ENCODE measurements at regions not wholly inside any gene's neighbourhood (a gene's known extent, or its start where the extent isn't known, plus 50 kb on each side); places are given as distances from the start of the nearest gene placed in this dataset.

DNA sequence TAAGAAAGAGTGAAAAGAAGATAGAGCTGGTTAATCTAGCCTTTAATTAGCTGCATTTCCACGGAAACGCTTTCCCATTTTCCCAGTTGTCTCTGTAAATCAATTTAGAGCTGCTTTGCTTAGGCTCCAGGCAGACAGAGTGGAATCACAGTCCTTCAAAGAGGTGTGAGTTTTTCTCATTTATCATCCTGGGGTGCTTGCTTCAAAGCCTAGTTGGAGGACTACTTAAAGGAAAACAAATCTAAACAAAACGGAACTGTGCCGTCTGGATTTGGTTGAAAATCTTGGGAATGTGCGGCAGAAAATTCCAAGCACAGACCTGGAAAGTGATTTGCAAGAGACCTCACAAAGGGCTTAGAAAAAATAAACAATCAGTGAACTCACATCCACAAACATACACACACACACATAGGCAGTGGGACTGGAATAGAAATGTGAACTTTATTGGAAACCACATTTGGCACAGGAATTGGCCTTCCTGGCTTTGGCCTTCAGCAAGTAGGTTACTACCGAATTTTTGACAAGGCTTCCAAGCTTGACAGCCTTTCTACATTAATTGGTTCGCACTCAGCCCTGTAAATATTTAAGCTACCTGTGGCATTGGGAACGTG lies 235.2 kb upstream of the SLC24A2 start:
- no peak for TF ChIP-seq EZH2phosphoT487 (IDR thresholded peaks at IDR 0.05; ENCODE audit: borderline replicate concordance, low read depth, low read length)
- TF ChIP-seq, protein P1, sequence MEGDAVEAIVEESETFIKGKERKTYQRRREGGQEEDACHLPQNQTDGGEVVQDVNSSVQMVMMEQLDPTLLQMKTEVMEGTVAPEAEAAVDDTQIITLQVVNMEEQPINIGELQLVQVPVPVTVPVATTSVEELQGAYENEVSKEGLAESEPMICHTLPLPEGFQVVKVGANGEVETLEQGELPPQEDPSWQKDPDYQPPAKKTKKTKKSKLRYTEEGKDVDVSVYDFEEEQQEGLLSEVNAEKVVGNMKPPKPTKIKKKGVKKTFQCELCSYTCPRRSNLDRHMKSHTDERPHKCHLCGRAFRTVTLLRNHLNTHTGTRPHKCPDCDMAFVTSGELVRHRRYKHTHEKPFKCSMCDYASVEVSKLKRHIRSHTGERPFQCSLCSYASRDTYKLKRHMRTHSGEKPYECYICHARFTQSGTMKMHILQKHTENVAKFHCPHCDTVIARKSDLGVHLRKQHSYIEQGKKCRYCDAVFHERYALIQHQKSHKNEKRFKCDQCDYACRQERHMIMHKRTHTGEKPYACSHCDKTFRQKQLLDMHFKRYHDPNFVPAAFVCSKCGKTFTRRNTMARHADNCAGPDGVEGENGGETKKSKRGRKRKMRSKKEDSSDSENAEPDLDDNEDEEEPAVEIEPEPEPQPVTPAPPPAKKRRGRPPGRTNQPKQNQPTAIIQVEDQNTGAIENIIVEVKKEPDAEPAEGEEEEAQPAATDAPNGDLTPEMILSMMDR (conservative IDR thresholded peaks at IDR 0.05; ENCODE audit: low read length), result no peak
- Histone ChIP-seq H3K9me2 (ENCODE audit: insufficient read depth, low read length) (no peaks in the 10 kb centered on the region), H4K20me1 (ENCODE audit: insufficient read depth, low read length) (no peaks in the 10 kb centered on the region), H3K9me3 (ENCODE audit: low read length) (no peaks in the 10 kb centered on the region), H3K4me3 (ENCODE audit: low read depth, low read length, poor library complexity, severe bottlenecking) (no peak overlapping the region), H2AFZ (ENCODE audit: low read length) (no peak overlapping the region), H3K4me2 (ENCODE audit: low read length) (no peak overlapping the region), H3K36me3 (ENCODE audit: insufficient read depth, low read length) (no peaks in the 10 kb centered on the region), H3K4me1 (ENCODE audit: insufficient read depth, low read length, poor library complexity, severe bottlenecking) (no peaks in the 10 kb centered on the region), H3K79me2 (ENCODE audit: insufficient read depth, low read depth, low read length) (no peaks in the 10 kb centered on the region), H3K27ac (ENCODE audit: low read depth, low read length, poor library complexity, severe bottlenecking) (no peak overlapping the region)
- CTCF ChIA-PET (ENCODE audit: unreplicated experiment), result interaction anchor here (0.6 to 1.1 kb wide), 2 partner anchors 14 to 204 kb away, joined by 3 to 6 read pairs; no protein-coding TSS in a partner anchor
- BruUV-seq (replicated peaks), result no TSS peak
- POLR2A ChIA-PET, result interaction anchor here (1.1 kb wide), 1 partner anchor 9 kb away, joined by 3 read pairs; no protein-coding TSS in a partner anchor
- no peak for DNase-seq (ENCODE audit: low spot score)
- intact Hi-C loops (cut with micrococcal nuclease; ENCODE audit: unreplicated experiment), result no loop called here

DNA sequence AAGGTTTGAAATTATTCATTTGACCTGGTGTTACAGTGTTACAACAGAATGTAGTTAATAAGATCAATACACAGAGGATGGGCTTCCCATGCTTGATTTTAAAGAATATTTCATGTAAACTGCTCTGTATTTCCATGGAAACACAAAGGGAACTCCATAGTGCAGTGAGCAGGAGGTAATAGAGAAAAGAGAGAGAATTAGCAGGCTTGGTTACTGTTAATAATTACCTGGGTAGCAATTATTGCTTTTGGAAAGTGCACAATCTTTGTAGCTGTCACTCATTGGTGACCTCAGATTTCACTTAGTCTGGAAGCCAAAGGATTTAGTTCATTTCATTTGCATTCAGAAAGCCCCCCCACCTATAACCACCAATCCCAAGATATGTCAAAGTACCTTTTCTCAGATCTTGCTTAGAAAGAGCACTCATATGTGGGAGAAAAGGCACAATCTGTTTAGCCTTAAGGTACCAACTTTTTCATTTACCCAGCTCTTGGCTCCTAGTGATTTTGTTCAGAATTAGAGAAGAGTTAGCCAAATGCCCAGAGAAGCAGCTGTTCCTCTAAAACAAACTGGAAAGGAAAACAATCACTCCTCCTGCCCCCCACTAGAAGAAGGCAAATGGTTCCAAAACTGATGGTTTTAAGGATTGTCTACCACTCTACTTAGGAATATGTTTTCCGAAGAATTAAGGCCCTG lies 234.5 kb upstream of the SLC24A2 start:
- Histone ChIP-seq H3K9me3 (ENCODE audit: low read length) (no peaks in the 10 kb centered on the region), H4K20me1 (ENCODE audit: insufficient read depth, low read length) (no peaks in the 10 kb centered on the region), H3K4me1 (ENCODE audit: insufficient read depth, low read length, poor library complexity, severe bottlenecking) (no peaks in the 10 kb centered on the region), H3K4me2 (ENCODE audit: low read length) (no peak overlapping the region), H3K36me3 (ENCODE audit: insufficient read depth, low read length) (no peaks in the 10 kb centered on the region), H3K4me3 (ENCODE audit: low read depth, low read length, poor library complexity, severe bottlenecking) (no peak overlapping the region), H3K79me2 (ENCODE audit: insufficient read depth, low read depth, low read length) (no peaks in the 10 kb centered on the region), H2AFZ (ENCODE audit: low read length) (no peak overlapping the region), H3K9me2 (ENCODE audit: insufficient read depth, low read length) (no peaks in the 10 kb centered on the region), H3K27ac (ENCODE audit: low read depth, low read length, poor library complexity, severe bottlenecking) (no peak overlapping the region)
- ChIA-PET POLR2A (no interaction called here), CTCF (ENCODE audit: unreplicated experiment) (no interaction called here)
- DNase-seq (ENCODE audit: low spot score), result no peak
- TF ChIP-seq, protein P1 (conservative IDR thresholded peaks at IDR 0.05; ENCODE audit: low read length), result no peak
- no peak for TF ChIP-seq EZH2phosphoT487 (IDR thresholded peaks at IDR 0.05; ENCODE audit: borderline replicate concordance, low read depth, low read length)
- intact Hi-C loops (cut with micrococcal nuclease; ENCODE audit: unreplicated experiment), result no loop called here
- no TSS peak for BruUV-seq (replicated peaks)

DNA sequence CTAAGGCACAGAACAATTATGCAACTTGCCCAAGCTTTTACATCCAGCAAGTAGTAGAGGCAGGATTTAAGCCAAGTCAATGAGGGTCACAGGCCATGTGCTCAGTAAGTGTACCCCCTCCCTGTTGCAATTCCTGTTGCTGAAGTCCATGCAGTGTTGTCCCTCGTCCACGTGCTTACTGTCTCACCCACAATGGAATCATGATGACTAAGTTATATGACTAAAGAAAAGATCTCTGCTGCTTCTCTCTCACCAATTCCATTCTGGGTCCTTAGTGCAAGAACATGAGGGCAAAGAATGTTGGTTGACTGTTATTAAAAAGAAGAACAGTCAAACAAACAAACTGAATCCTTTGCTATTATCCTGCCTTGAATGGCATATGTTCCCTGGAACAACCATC lies 233.6 kb upstream of the SLC24A2 start:
- DNase-seq (ENCODE audit: low spot score), result no peak
- Histone ChIP-seq H3K4me1 (ENCODE audit: insufficient read depth, low read length, poor library complexity, severe bottlenecking) (no peaks in the 10 kb centered on the region), H3K79me2 (ENCODE audit: insufficient read depth, low read depth, low read length) (no peaks in the 10 kb centered on the region), H3K4me2 (ENCODE audit: low read length) (no peak overlapping the region), H3K36me3 (ENCODE audit: insufficient read depth, low read length) (no peaks in the 10 kb centered on the region), H3K9me3 (ENCODE audit: low read length) (no peaks in the 10 kb centered on the region), H3K9me2 (ENCODE audit: insufficient read depth, low read length) (no peaks in the 10 kb centered on the region), H3K27ac (ENCODE audit: low read depth, low read length, poor library complexity, severe bottlenecking) (no peak overlapping the region), H3K4me3 (ENCODE audit: low read depth, low read length, poor library complexity, severe bottlenecking) (no peak overlapping the region), H2AFZ (ENCODE audit: low read length) (no peak overlapping the region), H4K20me1 (ENCODE audit: insufficient read depth, low read length) (no peaks in the 10 kb centered on the region)
- ChIA-PET CTCF (ENCODE audit: unreplicated experiment) (no interaction called here), POLR2A (no interaction called here)
- TF ChIP-seq, protein P1 (conservative IDR thresholded peaks at IDR 0.05; ENCODE audit: low read length), result no peak
- TF ChIP-seq EZH2phosphoT487 (IDR thresholded peaks at IDR 0.05; ENCODE audit: borderline replicate concordance, low read depth, low read length), result no peak
- intact Hi-C loops (cut with micrococcal nuclease; ENCODE audit: unreplicated experiment), result no loop called here
- BruUV-seq (replicated peaks), result no TSS peak

Measured in OCI-LY7 (cell line).